ENCODE measurements at regions not wholly inside any gene's neighbourhood (a gene's known extent, or its start where the extent isn't known, plus 50 kb on each side); places are given as distances from the start of the nearest gene placed in this dataset.

- intact Hi-C loops (cut with DNase I; ENCODE audit: low total_unique reads): no loop called here
- H3K27ac ChIP-seq: no peak overlapping the region
- no peak for DNase-seq
- no peaks in the 10 kb centered on the region for H3K4me1 ChIP-seq
- no peak overlapping the region for H3K4me3 ChIP-seq
- H3K36me3 ChIP-seq: no peaks in the 10 kb centered on the region
- TF ChIP-seq, protein P1, sequence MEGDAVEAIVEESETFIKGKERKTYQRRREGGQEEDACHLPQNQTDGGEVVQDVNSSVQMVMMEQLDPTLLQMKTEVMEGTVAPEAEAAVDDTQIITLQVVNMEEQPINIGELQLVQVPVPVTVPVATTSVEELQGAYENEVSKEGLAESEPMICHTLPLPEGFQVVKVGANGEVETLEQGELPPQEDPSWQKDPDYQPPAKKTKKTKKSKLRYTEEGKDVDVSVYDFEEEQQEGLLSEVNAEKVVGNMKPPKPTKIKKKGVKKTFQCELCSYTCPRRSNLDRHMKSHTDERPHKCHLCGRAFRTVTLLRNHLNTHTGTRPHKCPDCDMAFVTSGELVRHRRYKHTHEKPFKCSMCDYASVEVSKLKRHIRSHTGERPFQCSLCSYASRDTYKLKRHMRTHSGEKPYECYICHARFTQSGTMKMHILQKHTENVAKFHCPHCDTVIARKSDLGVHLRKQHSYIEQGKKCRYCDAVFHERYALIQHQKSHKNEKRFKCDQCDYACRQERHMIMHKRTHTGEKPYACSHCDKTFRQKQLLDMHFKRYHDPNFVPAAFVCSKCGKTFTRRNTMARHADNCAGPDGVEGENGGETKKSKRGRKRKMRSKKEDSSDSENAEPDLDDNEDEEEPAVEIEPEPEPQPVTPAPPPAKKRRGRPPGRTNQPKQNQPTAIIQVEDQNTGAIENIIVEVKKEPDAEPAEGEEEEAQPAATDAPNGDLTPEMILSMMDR (IDR thresholded peaks at IDR 0.05): no peak
- TF ChIP-seq POLR2A (IDR thresholded peaks at IDR 0.05): no peak
- H3K9me3 ChIP-seq: no peaks in the 10 kb centered on the region
- no peaks in the 10 kb centered on the region for H3K27me3 ChIP-seq
Observed at GRCh38 chr17:15049795-15050160, 215.3 kb downstream of the PMP22 start.

GRCh38 chr17:15048933-15049794, 216.0 kb downstream of the PMP22 start:
- Histone ChIP-seq H3K4me3 (no peak overlapping the region), H3K36me3 (no peaks in the 10 kb centered on the region), H3K27ac (no peak overlapping the region), H3K4me1 (no peaks in the 10 kb centered on the region), H3K9me3 (no peaks in the 10 kb centered on the region), H3K27me3 (no peaks in the 10 kb centered on the region)
- DNase-seq: no peak
- TF ChIP-seq POLR2A (IDR thresholded peaks at IDR 0.05): no peak
- TF ChIP-seq, protein P1 (IDR thresholded peaks at IDR 0.05): no peak
- intact Hi-C loops (cut with DNase I; ENCODE audit: low total_unique reads): no loop called here

DNA sequence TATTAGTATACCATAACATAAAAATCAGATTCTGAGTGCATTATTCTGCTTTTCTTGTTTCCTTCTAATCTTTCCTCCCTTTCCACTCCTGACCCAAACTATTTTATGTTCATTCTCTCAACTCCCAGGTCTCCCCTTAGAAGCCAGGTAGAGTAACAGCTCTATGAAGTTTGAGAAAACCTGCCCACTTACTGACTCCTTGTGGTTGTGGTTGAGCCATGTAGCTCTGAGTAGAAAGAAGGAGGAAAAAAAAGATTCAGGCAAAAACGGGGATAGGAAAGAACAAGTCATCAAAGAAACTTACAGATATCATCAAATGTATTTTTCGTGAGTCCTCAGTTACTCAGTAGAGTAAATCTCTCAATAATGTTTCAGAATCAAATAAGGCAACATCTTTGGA, 216.7 kb downstream of the PMP22 start:
- Histone ChIP-seq H3K4me3 (no peak overlapping the region), H3K36me3 (no peaks in the 10 kb centered on the region), H3K4me1 (no peaks in the 10 kb centered on the region), H3K27me3 (no peaks in the 10 kb centered on the region), H3K27ac (no peak overlapping the region), H3K9me3 (no peaks in the 10 kb centered on the region)
- TF ChIP-seq POLR2A (IDR thresholded peaks at IDR 0.05): no peak
- TF ChIP-seq, protein P1 (IDR thresholded peaks at IDR 0.05): no peak
- intact Hi-C loops (cut with DNase I; ENCODE audit: low total_unique reads): no loop called here
- DNase-seq: no peak

DNA sequence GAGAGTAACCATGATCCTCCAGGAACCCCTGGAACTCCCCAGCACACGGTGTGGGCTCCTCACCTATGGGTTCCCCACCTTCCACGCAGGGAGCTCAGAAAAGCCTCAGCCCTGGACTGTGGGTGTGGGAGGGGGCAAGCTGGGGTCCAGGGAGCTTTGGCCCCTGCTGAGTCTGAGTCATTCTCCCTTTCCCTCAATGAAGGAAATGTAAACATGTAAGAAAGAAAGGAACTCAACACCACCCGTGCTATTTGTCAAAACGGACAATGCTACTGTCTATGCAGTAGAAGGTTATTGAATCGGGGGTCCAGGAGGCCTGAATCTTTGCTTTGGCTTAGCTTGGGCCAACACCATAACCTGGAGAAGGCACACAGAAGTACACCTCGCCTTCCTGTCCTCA, 222.8 kb downstream of the PMP22 start:
- intact Hi-C loops (cut with DNase I; ENCODE audit: low total_unique reads): no loop called here
- TF ChIP-seq, protein P1 (IDR thresholded peaks at IDR 0.05): no peak
- no peak for TF ChIP-seq POLR2A (IDR thresholded peaks at IDR 0.05)

DNA sequence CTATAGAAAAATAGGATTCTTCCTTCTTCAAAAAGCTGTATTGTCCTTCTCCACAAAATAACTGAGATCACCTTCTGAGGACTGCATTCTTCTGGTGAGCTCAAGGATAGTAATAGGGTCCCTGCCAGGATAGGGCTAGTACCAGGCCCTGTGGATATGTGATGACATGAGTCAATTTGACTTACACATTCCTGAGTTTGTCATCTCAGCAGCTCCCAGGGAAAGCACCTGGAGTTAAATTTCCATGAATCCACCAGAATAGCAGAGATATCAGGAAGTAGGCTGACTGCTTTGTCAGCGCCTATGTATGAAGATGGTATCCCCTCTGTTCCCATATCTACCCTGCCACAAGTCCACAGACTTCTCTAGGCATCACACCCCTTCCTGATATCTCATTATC, 225.8 kb downstream of the PMP22 start:
- no peak overlapping the region for H3K4me3 ChIP-seq
- no peak for DNase-seq
- TF ChIP-seq, protein P1 (IDR thresholded peaks at IDR 0.05): no peak
- TF ChIP-seq POLR2A (IDR thresholded peaks at IDR 0.05): no peak
- intact Hi-C loops (cut with DNase I; ENCODE audit: low total_unique reads): no loop called here
- no peak overlapping the region for H3K27ac ChIP-seq
- no peaks in the 10 kb centered on the region for H3K4me1 ChIP-seq
- no peaks in the 10 kb centered on the region for H3K9me3 ChIP-seq
- no peaks in the 10 kb centered on the region for H3K36me3 ChIP-seq
- no peaks in the 10 kb centered on the region for H3K27me3 ChIP-seq

More for the DNA sequence above, 222.8 kb downstream of the PMP22 start:
- Histone ChIP-seq H3K9me3 (no peaks in the 10 kb centered on the region), H3K4me1 (no peaks in the 10 kb centered on the region), H3K36me3 (no peaks in the 10 kb centered on the region), H3K4me3 (no peak overlapping the region), H3K27me3 (no peaks in the 10 kb centered on the region), H3K27ac (no peak overlapping the region)
- no peak for DNase-seq

Measured in uterus (tissue), 3 donors.